Pancreas (tissue), 10 donors: ENCODE measurements at regions not wholly inside any gene's neighbourhood (a gene's known extent, or its start where the extent isn't known, plus 50 kb on each side); places are given as distances from the start of the nearest gene placed in this dataset.

Source experiments
- ATAC-seq, 4 donors: fragments of 200-7000 bp; cut with Tn5 transposase; one replicate each; pipeline versions ENCODE4 v1.8.0 to v1.9.1; 2020; ENCODE audit warnings: mild to moderate bottlenecking in 4 of 4, moderate library complexity in 4 of 4
- DNase-seq, 6 donors: peaks; one replicate each; pipeline ENCODE4 v3.0.0-alpha.2; 2020
- FAIRE-seq: peaks from 2 replicates; lab custom pipeline; 2012; peaks lifted over from hg19 to GRCh38; lab: Jason Lieb, UNC
- H3K27ac ChIP-seq, 4 donors: fragments of 200-600 bp; sonication (generic); 1 replicate in 3 of 4; 2 replicates in 1 of 4; pipeline versions ENCODE4 v1.5.0 to v1.8.0; 2020
- H3K27me3 ChIP-seq, 4 donors: fragments of 200-600 bp; one replicate each; pipeline ENCODE4 v1.8.0; 2021
- H3K36me3 ChIP-seq, 3 donors: fragments of 200-600 bp; sonication (generic) in 1 of 3; one replicate each; pipeline versions ENCODE4 v1.5.0 to v1.8.0; 2020 to 2021
- H3K4me1 ChIP-seq, 3 donors: fragments of 200-600 bp; one replicate each; pipeline ENCODE4 v1.8.0; 2021
- H3K4me3 ChIP-seq, 4 donors: fragments of 200-600 bp; sonication (generic) in 2 of 4; one replicate each; pipeline versions ENCODE4 v1.5.0 to v1.8.0; 2020 to 2021
- H3K9me3 ChIP-seq, 4 donors: fragments of 200-600 bp; one replicate each; pipeline ENCODE4 v1.8.0; 2021
- WGBS, 2 donors: extraction: QIAGEN DNeasy Blood & Tissue Kit; methylation state at CpG; one replicate each; pipeline ENCODE4 v1.1.7; 2013; 5-methylcytosine and 5-hydroxymethylcytosine counted together
- intact Hi-C, 3 donors: fragments of 100-400 bp; cut with DNase I; formaldehyde crosslinking; loops; one replicate each; pipeline versions ENCODE4 v1.11.1 to v1.14.2; 2022
- TF ChIP-seq, protein P1 (sequence below), 4 donors: fragments of 200-600 bp; sonication (generic) in 3 of 4; IDR thresholded peaks; one replicate each; pipeline versions ENCODE4 v1.5.0 to v1.8.0; 2021; ENCODE audit warnings: antibody characterized with exemption in 4 of 4
- donor health status: healthy with polysubstance abuse.
- donor health status: DM: no; HTN: no; CAD: no; lungs with moderate emphysema.
- donor health status: DM: no; HTN: no; CAD: no.
- donor health status: control.
- donor health status: control.
- donor health status: Bipolar disorder and iron deficiency.
- donor health status: DM: yes; HTN: yes; CAD: no.
- donor health status: DM: no; HTN: no; CAD: no.
- donor health status: DM: no; HTN: no; CAD: no.
- donor health status: DM: yes; HTN: yes; CAD: no.

DNA sequence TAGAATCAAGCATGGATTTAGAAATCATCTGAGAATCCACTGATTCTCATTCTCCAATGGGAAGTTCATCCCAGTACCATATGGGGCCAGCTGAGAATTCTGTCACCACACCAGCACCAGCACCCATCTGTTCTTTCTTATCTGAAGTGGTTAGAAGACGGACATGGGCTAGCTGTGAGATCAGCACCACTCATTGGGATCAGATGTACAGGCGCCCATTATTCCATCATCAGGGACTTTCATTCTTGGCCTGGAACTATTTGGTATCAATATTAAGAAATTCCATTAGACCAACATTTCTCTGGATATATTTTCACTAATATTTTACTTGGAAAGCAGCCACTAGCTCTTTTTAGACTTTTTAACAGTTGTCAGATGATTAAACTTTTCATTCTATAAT is 185.9 kb upstream of the LINC00305 start:
- TF ChIP-seq, protein P1, sequence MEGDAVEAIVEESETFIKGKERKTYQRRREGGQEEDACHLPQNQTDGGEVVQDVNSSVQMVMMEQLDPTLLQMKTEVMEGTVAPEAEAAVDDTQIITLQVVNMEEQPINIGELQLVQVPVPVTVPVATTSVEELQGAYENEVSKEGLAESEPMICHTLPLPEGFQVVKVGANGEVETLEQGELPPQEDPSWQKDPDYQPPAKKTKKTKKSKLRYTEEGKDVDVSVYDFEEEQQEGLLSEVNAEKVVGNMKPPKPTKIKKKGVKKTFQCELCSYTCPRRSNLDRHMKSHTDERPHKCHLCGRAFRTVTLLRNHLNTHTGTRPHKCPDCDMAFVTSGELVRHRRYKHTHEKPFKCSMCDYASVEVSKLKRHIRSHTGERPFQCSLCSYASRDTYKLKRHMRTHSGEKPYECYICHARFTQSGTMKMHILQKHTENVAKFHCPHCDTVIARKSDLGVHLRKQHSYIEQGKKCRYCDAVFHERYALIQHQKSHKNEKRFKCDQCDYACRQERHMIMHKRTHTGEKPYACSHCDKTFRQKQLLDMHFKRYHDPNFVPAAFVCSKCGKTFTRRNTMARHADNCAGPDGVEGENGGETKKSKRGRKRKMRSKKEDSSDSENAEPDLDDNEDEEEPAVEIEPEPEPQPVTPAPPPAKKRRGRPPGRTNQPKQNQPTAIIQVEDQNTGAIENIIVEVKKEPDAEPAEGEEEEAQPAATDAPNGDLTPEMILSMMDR (IDR thresholded peaks at IDR 0.05): no peak
- no peak for ATAC-seq
- Histone ChIP-seq H3K4me3 (no peak overlapping the region), H3K27ac (no peak overlapping the region), H3K36me3 (no peaks in the 10 kb centered on the region), H3K4me1 (no peaks in the 10 kb centered on the region), H3K27me3 (no peaks in the 10 kb centered on the region), H3K9me3 (no peaks in the 10 kb centered on the region)
- intact Hi-C loops: no loop called here
- DNase-seq: no peak
- no peak for FAIRE-seq
- 67 to 77% methylated on average over 2 of the region's 2 CpGs for WGBS, 2 donors

DNA sequence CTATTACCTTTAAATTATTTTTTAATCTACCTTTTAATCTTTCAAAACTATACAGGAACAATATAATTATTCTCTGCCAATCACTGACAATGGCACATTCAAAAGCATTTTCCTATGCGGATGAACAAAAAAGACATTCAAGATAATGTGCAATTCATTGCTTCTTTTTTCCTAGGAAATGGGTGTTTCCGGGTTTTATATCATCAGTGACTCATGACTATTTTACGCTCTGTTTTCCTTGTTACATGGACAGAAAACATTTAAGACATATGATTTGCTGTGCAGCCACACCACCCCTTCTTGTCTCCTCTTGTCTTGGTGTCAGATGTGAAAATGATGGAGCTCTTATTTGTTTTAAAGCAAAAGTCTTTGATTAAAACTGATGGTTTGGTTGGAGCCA is 184.7 kb upstream of the LINC00305 start:
- FAIRE-seq (no peak), DNase-seq (no peak), ATAC-seq (no peak)
- no peak overlapping the region for H3K27ac ChIP-seq
- 69 to 81% methylated on average over 3 of the region's 3 CpGs for WGBS, 2 donors
- no peaks in the 10 kb centered on the region for H3K4me1 ChIP-seq
- no peaks in the 10 kb centered on the region for H3K36me3 ChIP-seq
- no peak overlapping the region for H3K4me3 ChIP-seq
- H3K9me3 ChIP-seq: no peaks in the 10 kb centered on the region
- no peaks in the 10 kb centered on the region for H3K27me3 ChIP-seq
- intact Hi-C loops: no loop called here
- TF ChIP-seq, protein P1 (IDR thresholded peaks at IDR 0.05): no peak

DNA sequence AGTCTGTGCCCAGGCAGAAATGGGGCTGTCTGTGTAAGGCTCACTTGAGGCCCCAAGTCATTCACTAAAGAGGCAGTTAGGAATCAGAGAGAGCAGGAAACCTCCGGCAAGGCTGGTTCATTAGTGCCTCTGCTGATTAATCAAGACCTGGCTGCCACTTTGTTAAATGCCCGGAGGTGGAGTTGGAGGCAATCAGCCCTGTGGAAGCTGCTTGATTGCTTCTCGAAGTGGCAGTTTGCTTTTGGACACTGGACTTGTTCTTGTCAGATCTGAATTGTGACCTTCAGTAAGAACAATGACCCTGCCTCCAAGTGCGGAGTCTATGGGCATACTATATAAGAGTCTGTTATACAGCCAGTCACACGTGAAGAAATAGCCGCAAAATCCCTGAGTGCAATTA is 183.9 kb upstream of the LINC00305 start:
- H3K4me3 ChIP-seq: no peak overlapping the region
- no peak overlapping the region for H3K27ac ChIP-seq
- H3K4me1 ChIP-seq: no peaks in the 10 kb centered on the region
- intact Hi-C loops: no loop called here
- 50 to 58% methylated on average over 6 of the region's 6 CpGs for WGBS, 2 donors
- H3K9me3 ChIP-seq: no peaks in the 10 kb centered on the region
- TF ChIP-seq, protein P1 (IDR thresholded peaks at IDR 0.05): no peak
- no peaks in the 10 kb centered on the region for H3K36me3 ChIP-seq
- no peak for ATAC-seq
- no peak for FAIRE-seq
- no peaks in the 10 kb centered on the region for H3K27me3 ChIP-seq
- DNase-seq: no peak

DNA sequence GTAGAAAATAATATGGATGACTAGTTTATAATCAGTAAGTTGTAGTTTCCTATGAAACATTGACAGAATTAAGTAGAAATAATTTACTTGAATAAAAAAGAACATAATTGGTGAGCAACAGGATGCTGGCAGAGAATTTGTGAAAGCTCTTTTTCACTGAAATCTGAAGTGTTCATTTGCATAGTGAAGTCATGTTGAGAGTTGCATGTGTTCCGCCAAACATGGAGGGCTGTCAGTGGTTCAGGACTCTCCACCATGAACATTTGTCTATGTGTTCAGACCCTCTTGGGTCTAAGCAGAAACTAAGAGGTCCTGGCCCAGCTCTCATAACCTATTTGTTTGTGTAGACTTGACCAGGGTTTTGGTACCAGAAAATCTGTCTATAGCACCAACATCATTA is 182.5 kb upstream of the LINC00305 start:
- intact Hi-C loops: no loop called here
- 81 to 96% methylated on average over 1 of the region's 1 CpG for WGBS, 2 donors
- H3K27me3 ChIP-seq: no peaks in the 10 kb centered on the region
- H3K9me3 ChIP-seq: no peaks in the 10 kb centered on the region
- no peak for FAIRE-seq
- ATAC-seq: no peak
- DNase-seq: no peak
- H3K4me1 ChIP-seq: no peaks in the 10 kb centered on the region
- TF ChIP-seq, protein P1 (IDR thresholded peaks at IDR 0.05): no peak
- no peak overlapping the region for H3K27ac ChIP-seq
- H3K4me3 ChIP-seq: no peak overlapping the region
- no peaks in the 10 kb centered on the region for H3K36me3 ChIP-seq

- no peak overlapping the region for H3K4me3 ChIP-seq
- DNase-seq (no peak), FAIRE-seq (no peak), ATAC-seq (no peak)
- WGBS, 2 donors: 46 to 57% methylated on average over 6 of the region's 6 CpGs
- no peaks in the 10 kb centered on the region for H3K36me3 ChIP-seq
- intact Hi-C loops: no loop called here
- H3K9me3 ChIP-seq: no peaks in the 10 kb centered on the region
- no peaks in the 10 kb centered on the region for H3K27me3 ChIP-seq
- TF ChIP-seq, protein P1 (IDR thresholded peaks at IDR 0.05): no peak
- no peaks in the 10 kb centered on the region for H3K4me1 ChIP-seq
- H3K27ac ChIP-seq: no peak overlapping the region
Measured at GRCh38 chr18:64330931-64331330, 182.0 kb upstream of the LINC00305 start.
